ENCODE measurements at regions not wholly inside any gene's neighbourhood (a gene's known extent, or its start where the extent isn't known, plus 50 kb on each side); places are given as distances from the start of the nearest gene placed in this dataset.

DNA sequence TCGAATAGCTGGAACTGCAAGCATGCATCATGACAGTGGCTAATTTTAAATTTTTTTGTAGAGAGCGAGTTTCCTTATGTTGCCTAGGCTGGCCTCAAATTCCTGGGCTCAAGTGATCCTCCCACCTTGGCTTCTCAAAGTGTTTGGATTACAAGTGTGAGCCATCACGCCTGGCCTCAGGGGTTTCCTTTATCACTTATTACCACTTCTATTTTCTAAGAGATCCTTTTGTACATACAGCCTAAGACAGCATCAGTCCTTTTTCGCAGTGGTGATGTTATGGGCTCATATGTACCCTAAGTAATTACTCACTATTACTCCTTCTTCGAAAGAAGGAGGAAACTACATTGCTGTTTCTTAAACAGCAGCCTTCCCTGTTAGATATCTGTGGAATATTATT is 54.1 kb upstream of the CDKN2AIP start:
- Histone ChIP-seq H3K18ac (ENCODE audit: low read depth, low read length) (no peak overlapping the region), H2AK9ac (replicated peaks; ENCODE audit: low read depth, low read length, poor library complexity) (no peak overlapping the region), H2AFZ (replicated peaks; ENCODE audit: low read length, poor library complexity) (no peak overlapping the region), H2BK20ac (ENCODE audit: low read depth, low read length) (no peak overlapping the region), H3K79me1 (ENCODE audit: low read depth in 1 of 2, low read length in 2 of 2) (no peaks in the 10 kb centered on the region), H3K9me3 (ENCODE audit: control insufficient read depth, insufficient read depth, low read length) (no peaks in the 10 kb centered on the region), H3K4ac (ENCODE audit: low read depth, low read length) (no peak overlapping the region), H4K20me1 (ENCODE audit: insufficient read depth, low read length) (no peaks in the 10 kb centered on the region), H4K5ac (ENCODE audit: low read depth, low read length) (no peak overlapping the region), H2AK5ac (ENCODE audit: low read depth, low read length) (no peak overlapping the region), H2BK5ac (ENCODE audit: low read depth, low read length, poor library complexity, severe bottlenecking) (no peak overlapping the region), H2BK15ac (ENCODE audit: low read depth, low read length) (no peak overlapping the region), H3K4me1 (ENCODE audit: control insufficient read depth, insufficient read depth, low read length) (no peaks in the 10 kb centered on the region), H3K9ac (ENCODE audit: low read depth, low read length) (no peak overlapping the region), H3K4me2 (ENCODE audit: low read depth, low read length) (no peak overlapping the region), H3K23ac (ENCODE audit: low read depth, low read length) (no peak overlapping the region), H3K14ac (replicated peaks; ENCODE audit: low read depth, low read length) (no peak overlapping the region), H3K36me3 (ENCODE audit: control insufficient read depth, insufficient read depth, low read length) (no peaks in the 10 kb centered on the region), H3K4me3 (ENCODE audit: insufficient read depth, low read depth, low read length) (no peak overlapping the region), H3K56ac (ENCODE audit: extremely low read depth, insufficient read depth, low read length) (no peak overlapping the region), H4K8ac (ENCODE audit: low read depth in 2 of 2, low read length in 2 of 2) (no peak overlapping the region), H4K91ac (ENCODE audit: insufficient read depth, low read depth, low read length) (no peak overlapping the region), H3K27me3 (ENCODE audit: control insufficient read depth, insufficient read depth, low read length) (peaks cover 40% of the 10 kb centered on the region), H3K27ac (ENCODE audit: insufficient read depth, low read length) (no peak overlapping the region), H2BK120ac (ENCODE audit: low read depth, low read length) (no peak overlapping the region), H3K9me1 (ENCODE audit: insufficient read depth, low read length) (peaks cover 3% of the 10 kb centered on the region; the same call in 1 of the 2 replicates)
- in situ Hi-C loops (cut with MboI; ENCODE audit: low sequenced_read_pairs) (loop anchor here (10.0 kb wide), 1 partner anchor 446 kb away; no protein-coding TSS in a partner anchor), dilution Hi-C loops (cut with HindIII; ENCODE audit: low sequenced_read_pairs, unreplicated experiment) (no loop called here), intact Hi-C loops (cut with micrococcal nuclease) (no loop called here)
- CTCF ChIA-PET, result no interaction called here
- DNase-seq (no peak), ATAC-seq (ENCODE audit: low read depth) (no peak)
- BruUV-seq (replicated peaks), result no TSS peak
- TF ChIP-seq POLR2A (IDR thresholded peaks at IDR 0.05; ENCODE audit: low read depth, low read length) (no peak), MXI1 (IDR thresholded peaks at IDR 0.05; ENCODE audit: borderline replicate concordance, low read depth, low read length) (no peak), RCOR1 (IDR thresholded peaks at IDR 0.05; ENCODE audit: insufficient replicate concordance, low read length) (no peak), BHLHE40 (IDR thresholded peaks at IDR 0.05; ENCODE audit: low read depth, low read length) (no peak), RFX5 (IDR thresholded peaks at IDR 0.05; ENCODE audit: low read depth, low read length) (no peak), CHD1 (IDR thresholded peaks at IDR 0.05; ENCODE audit: low read depth, low read length) (no peak), ELK1 (IDR thresholded peaks at IDR 0.05; ENCODE audit: borderline replicate concordance, low read depth, low read length) (no peak), MAZ (IDR thresholded peaks at IDR 0.05; ENCODE audit: borderline replicate concordance, low read depth, low read length) (no peak), SMC3 (IDR thresholded peaks at IDR 0.05; ENCODE audit: low read depth, low read length) (no peak), CEBPB (IDR thresholded peaks at IDR 0.05; ENCODE audit: low read depth, low read length) (no peak), USF2 (IDR thresholded peaks at IDR 0.05; ENCODE audit: low read depth, low read length) (no peak), MAFK (IDR thresholded peaks at IDR 0.05; ENCODE audit: low read depth, low read length) (no peak), NFE2L2 (IDR thresholded peaks at IDR 0.05; ENCODE audit: low read depth, low read length) (no peak)
- TF ChIP-seq, protein P1, sequence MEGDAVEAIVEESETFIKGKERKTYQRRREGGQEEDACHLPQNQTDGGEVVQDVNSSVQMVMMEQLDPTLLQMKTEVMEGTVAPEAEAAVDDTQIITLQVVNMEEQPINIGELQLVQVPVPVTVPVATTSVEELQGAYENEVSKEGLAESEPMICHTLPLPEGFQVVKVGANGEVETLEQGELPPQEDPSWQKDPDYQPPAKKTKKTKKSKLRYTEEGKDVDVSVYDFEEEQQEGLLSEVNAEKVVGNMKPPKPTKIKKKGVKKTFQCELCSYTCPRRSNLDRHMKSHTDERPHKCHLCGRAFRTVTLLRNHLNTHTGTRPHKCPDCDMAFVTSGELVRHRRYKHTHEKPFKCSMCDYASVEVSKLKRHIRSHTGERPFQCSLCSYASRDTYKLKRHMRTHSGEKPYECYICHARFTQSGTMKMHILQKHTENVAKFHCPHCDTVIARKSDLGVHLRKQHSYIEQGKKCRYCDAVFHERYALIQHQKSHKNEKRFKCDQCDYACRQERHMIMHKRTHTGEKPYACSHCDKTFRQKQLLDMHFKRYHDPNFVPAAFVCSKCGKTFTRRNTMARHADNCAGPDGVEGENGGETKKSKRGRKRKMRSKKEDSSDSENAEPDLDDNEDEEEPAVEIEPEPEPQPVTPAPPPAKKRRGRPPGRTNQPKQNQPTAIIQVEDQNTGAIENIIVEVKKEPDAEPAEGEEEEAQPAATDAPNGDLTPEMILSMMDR (conservative IDR thresholded peaks at IDR 0.05; ENCODE audit: low read depth, low read length), result no peak
- POLR2A ChIA-PET (ENCODE audit: unreplicated experiment), result no interaction called here
- no CpG with 5 or more reads among the region's 5 CpGs for WGBS, 2 experiments (ENCODE audit: extremely low coverage in 2 of 2, insufficient read length in 1 of 2)
